ENCODE measurements at regions not wholly inside any gene's neighbourhood (a gene's known extent, or its start where the extent isn't known, plus 50 kb on each side); places are given as distances from the start of the nearest gene placed in this dataset.

- Histone ChIP-seq H3K27me3 (ENCODE audit: insufficient read depth, poor library complexity, severe bottlenecking) (no peaks in the 10 kb centered on the region), H3K27ac (replicated peaks) (no peak overlapping the region), H3K4me3 (replicated peaks; ENCODE audit: insufficient read depth, low read length) (no peak overlapping the region)
- no peak for TF ChIP-seq SPI1 (IDR thresholded peaks at IDR 0.05; ENCODE audit: borderline replicate concordance, low read depth)
- no peak for TF ChIP-seq POLR2AphosphoS5 (IDR thresholded peaks at IDR 0.05; ENCODE audit: low read depth)
- TF ChIP-seq GABPA (IDR thresholded peaks at IDR 0.05; ENCODE audit: low read depth): no peak
- DNase-seq (ENCODE audit: low read depth in 1 of 2, low spot score in 1 of 2): no peak
These were observed 333.4 kb downstream of the SH2D4B start for GRCh38 chr10:80871083-80871482.

GRCh38 chr10:80878330-80878729 lies 340.6 kb downstream of the SH2D4B start:
- Histone ChIP-seq H3K27me3 (ENCODE audit: insufficient read depth, poor library complexity, severe bottlenecking) (no peaks in the 10 kb centered on the region), H3K4me3 (replicated peaks; ENCODE audit: insufficient read depth, low read length) (no peak overlapping the region), H3K27ac (replicated peaks) (no peak overlapping the region)
- no peak for DNase-seq (ENCODE audit: low read depth in 1 of 2, low spot score in 1 of 2)
- TF ChIP-seq POLR2AphosphoS5 (IDR thresholded peaks at IDR 0.05; ENCODE audit: low read depth): no peak
- no peak for TF ChIP-seq GABPA (IDR thresholded peaks at IDR 0.05; ENCODE audit: low read depth)
- TF ChIP-seq, protein P1, sequence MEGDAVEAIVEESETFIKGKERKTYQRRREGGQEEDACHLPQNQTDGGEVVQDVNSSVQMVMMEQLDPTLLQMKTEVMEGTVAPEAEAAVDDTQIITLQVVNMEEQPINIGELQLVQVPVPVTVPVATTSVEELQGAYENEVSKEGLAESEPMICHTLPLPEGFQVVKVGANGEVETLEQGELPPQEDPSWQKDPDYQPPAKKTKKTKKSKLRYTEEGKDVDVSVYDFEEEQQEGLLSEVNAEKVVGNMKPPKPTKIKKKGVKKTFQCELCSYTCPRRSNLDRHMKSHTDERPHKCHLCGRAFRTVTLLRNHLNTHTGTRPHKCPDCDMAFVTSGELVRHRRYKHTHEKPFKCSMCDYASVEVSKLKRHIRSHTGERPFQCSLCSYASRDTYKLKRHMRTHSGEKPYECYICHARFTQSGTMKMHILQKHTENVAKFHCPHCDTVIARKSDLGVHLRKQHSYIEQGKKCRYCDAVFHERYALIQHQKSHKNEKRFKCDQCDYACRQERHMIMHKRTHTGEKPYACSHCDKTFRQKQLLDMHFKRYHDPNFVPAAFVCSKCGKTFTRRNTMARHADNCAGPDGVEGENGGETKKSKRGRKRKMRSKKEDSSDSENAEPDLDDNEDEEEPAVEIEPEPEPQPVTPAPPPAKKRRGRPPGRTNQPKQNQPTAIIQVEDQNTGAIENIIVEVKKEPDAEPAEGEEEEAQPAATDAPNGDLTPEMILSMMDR (IDR thresholded peaks at IDR 0.05; ENCODE audit: insufficient read depth, low read length): no peak
- TF ChIP-seq, protein P2, sequence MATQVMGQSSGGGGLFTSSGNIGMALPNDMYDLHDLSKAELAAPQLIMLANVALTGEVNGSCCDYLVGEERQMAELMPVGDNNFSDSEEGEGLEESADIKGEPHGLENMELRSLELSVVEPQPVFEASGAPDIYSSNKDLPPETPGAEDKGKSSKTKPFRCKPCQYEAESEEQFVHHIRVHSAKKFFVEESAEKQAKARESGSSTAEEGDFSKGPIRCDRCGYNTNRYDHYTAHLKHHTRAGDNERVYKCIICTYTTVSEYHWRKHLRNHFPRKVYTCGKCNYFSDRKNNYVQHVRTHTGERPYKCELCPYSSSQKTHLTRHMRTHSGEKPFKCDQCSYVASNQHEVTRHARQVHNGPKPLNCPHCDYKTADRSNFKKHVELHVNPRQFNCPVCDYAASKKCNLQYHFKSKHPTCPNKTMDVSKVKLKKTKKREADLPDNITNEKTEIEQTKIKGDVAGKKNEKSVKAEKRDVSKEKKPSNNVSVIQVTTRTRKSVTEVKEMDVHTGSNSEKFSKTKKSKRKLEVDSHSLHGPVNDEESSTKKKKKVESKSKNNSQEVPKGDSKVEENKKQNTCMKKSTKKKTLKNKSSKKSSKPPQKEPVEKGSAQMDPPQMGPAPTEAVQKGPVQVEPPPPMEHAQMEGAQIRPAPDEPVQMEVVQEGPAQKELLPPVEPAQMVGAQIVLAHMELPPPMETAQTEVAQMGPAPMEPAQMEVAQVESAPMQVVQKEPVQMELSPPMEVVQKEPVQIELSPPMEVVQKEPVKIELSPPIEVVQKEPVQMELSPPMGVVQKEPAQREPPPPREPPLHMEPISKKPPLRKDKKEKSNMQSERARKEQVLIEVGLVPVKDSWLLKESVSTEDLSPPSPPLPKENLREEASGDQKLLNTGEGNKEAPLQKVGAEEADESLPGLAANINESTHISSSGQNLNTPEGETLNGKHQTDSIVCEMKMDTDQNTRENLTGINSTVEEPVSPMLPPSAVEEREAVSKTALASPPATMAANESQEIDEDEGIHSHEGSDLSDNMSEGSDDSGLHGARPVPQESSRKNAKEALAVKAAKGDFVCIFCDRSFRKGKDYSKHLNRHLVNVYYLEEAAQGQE (IDR thresholded peaks at IDR 0.05; ENCODE audit: insufficient replicate concordance, low read depth): no peak
- TF ChIP-seq SPI1 (IDR thresholded peaks at IDR 0.05; ENCODE audit: borderline replicate concordance, low read depth): no peak

DNA sequence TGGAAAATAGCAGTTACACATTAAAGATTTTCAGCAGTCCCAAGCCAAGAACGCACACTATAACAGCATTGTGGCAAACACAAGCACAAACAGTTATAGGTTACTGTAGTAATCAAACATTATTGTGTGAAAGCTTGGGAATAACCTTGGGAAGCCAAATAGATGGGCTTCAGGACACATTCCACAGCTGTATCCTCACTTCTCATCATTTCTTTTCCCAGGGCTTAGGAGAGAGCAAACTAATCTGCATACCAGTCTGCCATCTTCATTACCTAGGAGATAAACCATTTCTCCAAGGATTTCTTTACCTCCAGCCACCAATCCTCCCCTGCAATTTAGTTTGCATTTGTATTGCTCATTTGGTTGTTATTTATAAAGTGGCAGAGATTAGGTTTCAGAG lies 352.4 kb downstream of the SH2D4B start:
- Histone ChIP-seq H3K27ac (replicated peaks) (no peak overlapping the region), H3K27me3 (ENCODE audit: insufficient read depth, poor library complexity, severe bottlenecking) (no peaks in the 10 kb centered on the region), H3K4me3 (replicated peaks; ENCODE audit: insufficient read depth, low read length) (no peak overlapping the region)
- DNase-seq (ENCODE audit: low read depth in 1 of 2, low spot score in 1 of 2): no peak
- TF ChIP-seq GABPA (IDR thresholded peaks at IDR 0.05; ENCODE audit: low read depth) (no peak), POLR2AphosphoS5 (IDR thresholded peaks at IDR 0.05; ENCODE audit: low read depth) (no peak), SPI1 (IDR thresholded peaks at IDR 0.05; ENCODE audit: borderline replicate concordance, low read depth) (no peak)
- TF ChIP-seq, protein P1 (IDR thresholded peaks at IDR 0.05; ENCODE audit: insufficient read depth, low read length): no peak
- TF ChIP-seq, protein P2 (IDR thresholded peaks at IDR 0.05; ENCODE audit: insufficient replicate concordance, low read depth): no peak

GRCh38 chr10:80893256-80893655 lies 355.6 kb downstream of the SH2D4B start:
- no peak overlapping the region for H3K27ac ChIP-seq (replicated peaks)
- TF ChIP-seq, protein P1 (IDR thresholded peaks at IDR 0.05; ENCODE audit: insufficient read depth, low read length): no peak
- DNase-seq (ENCODE audit: low read depth in 1 of 2, low spot score in 1 of 2): no peak

More at GRCh38 chr10:80893256-80893655, 355.6 kb downstream of the SH2D4B start:
- H3K4me3 ChIP-seq (replicated peaks; ENCODE audit: insufficient read depth, low read length): no peak overlapping the region
- H3K27me3 ChIP-seq (ENCODE audit: insufficient read depth, poor library complexity, severe bottlenecking): no peaks in the 10 kb centered on the region

Measured in HL-60 (cell line).